SK-N-SH (cell line): ENCODE measurements at regions not wholly inside any gene's neighbourhood (a gene's known extent, or its start where the extent isn't known, plus 50 kb on each side); places are given as distances from the start of the nearest gene placed in this dataset.

Source experiments
- CTCF ChIA-PET: fragments of 300-600, 350-600 bp; formaldehyde crosslinking; extraction: SDS; loops from one replicate; lab custom pipeline; 2021; lab: Yijun Ruan, JAX
- POLR2A ChIA-PET: fragments of 350-600 bp; sonication (Branson Sonifier 250); formaldehyde crosslinking; extraction: SDS; loops from one replicate; lab custom pipeline; 2020; ENCODE audit warnings: antibody characterized with exemption, inconsistent platforms; lab: Yijun Ruan, JAX
- DNase-seq: peaks from one replicate; pipeline ENCODE4 v3.0.0; 2012
- H2AFZ ChIP-seq: fragments of 200-600 bp; sonication (generic); 2 replicates; pipeline ENCODE4 v1.8.1; 2016; ENCODE audit warnings: antibody characterized with exemption, mild to moderate bottlenecking, low read depth
- H3F3A ChIP-seq: fragments of 200-600 bp; sonication (generic); replicated peaks from 2 replicates; pipeline ENCODE3; 2016; ENCODE audit warnings: antibody characterized with exemption, mild to moderate bottlenecking; ENCODE audit not compliant: insufficient read depth
- H3K27ac ChIP-seq, 2 experiments: fragments of 200-500 bp in 1 of 2; fragments of 200-600 bp in 1 of 2; sonication (Bioruptor generic) in 1 of 2; sonication (generic), shearing (Covaris generic) in 1 of 2; 2 replicates each; pipeline versions ENCODE4 v1.5.1 to v1.6.1; 2014 to 2016; ENCODE audit warnings: low read depth in 2 of 2, inconsistent platforms in 1 of 2, low read length in 1 of 2, mild to moderate bottlenecking in 1 of 2, mixed read lengths in 1 of 2
- H3K27me3 ChIP-seq: fragments of 200-600 bp; sonication (generic), shearing (Covaris generic); 2 replicates; pipeline ENCODE4 v1.6.1; 2016; ENCODE audit warnings: mixed run types; ENCODE audit not compliant: insufficient read depth
- H3K36me3 ChIP-seq, 2 experiments: fragments of 200-500 bp in 1 of 2; fragments of 200-600 bp in 1 of 2; sonication (Bioruptor generic) in 1 of 2; sonication (generic) in 1 of 2; replicated peaks in 1 of 2; 2 replicates each; pipeline versions ENCODE3 to v1.5.1; 2014 to 2016; ENCODE audit warnings: low read length in 1 of 2, mild to moderate bottlenecking in 1 of 2; ENCODE audit not compliant: insufficient read depth in 2 of 2, control insufficient read depth in 1 of 2
- H3K4me1 ChIP-seq, 2 experiments: fragments of 200-500 bp in 1 of 2; fragments of 200-600 bp in 1 of 2; sonication (Bioruptor generic) in 1 of 2; sonication (generic), shearing (Covaris generic) in 1 of 2; 2 replicates each; pipeline versions ENCODE4 v1.5.1 to v1.6.1; 2014 to 2016; ENCODE audit warnings: low read depth in 1 of 2, low read length in 1 of 2, mixed run types in 1 of 2; ENCODE audit not compliant: insufficient read depth in 2 of 2, control insufficient read depth in 1 of 2
- H3K4me2 ChIP-seq: fragments of 200-600 bp; sonication (generic), shearing (Covaris generic); 2 replicates; pipeline ENCODE4 v1.6.1; 2017; ENCODE audit warnings: mixed run types
- H3K4me3 ChIP-seq, 2 experiments: fragments of 200-500 bp in 1 of 2; fragments of 200-600 bp in 1 of 2; sonication (Bioruptor generic) in 1 of 2; sonication (generic), shearing (Covaris generic) in 1 of 2; 2 replicates each; pipeline versions ENCODE4 v1.5.1 to v1.8.1; 2014 to 2016; ENCODE audit warnings: low read depth in 2 of 2, inconsistent platforms in 1 of 2, low read length in 1 of 2, mild to moderate bottlenecking in 1 of 2, mixed read lengths in 1 of 2, moderate library complexity in 1 of 2
- H3K79me2 ChIP-seq: fragments of 200-600 bp; sonication (generic); 2 replicates; pipeline ENCODE4 v1.8.1; 2017; ENCODE audit warnings: mild to moderate bottlenecking; ENCODE audit not compliant: insufficient read depth
- H3K9ac ChIP-seq: fragments of 200-600 bp; sonication (generic); 2 replicates; pipeline ENCODE4 v1.6.1; 2017; ENCODE audit warnings: mixed run types
- H3K9me2 ChIP-seq: fragments of 200-600 bp; sonication (generic); 2 replicates; pipeline ENCODE4 v1.6.1; 2017; ENCODE audit warnings: mixed run types
- H3K9me3 ChIP-seq: fragments of 200-600 bp; sonication (generic); 2 replicates; pipeline ENCODE4 v1.6.1; 2017; ENCODE audit warnings: mixed run types, mild to moderate bottlenecking, moderate library complexity
- H4K20me1 ChIP-seq: fragments of 200-600 bp; sonication (generic); 2 replicates; pipeline ENCODE4 v1.6.1; 2017; ENCODE audit warnings: mild to moderate bottlenecking, mixed run types; ENCODE audit not compliant: insufficient read depth
- CHD2 ChIP-seq: fragments of 150-350 bp; IDR thresholded peaks from 2 replicates; pipeline ENCODE4 v1.6.1; 2018; ENCODE audit warnings: low read length; ENCODE audit not compliant: partially characterized antibody
- GABPA ChIP-seq: IDR thresholded peaks from 2 replicates; pipeline ENCODE4 v1.4.0; 2012; ENCODE audit warnings: low read depth, mild to moderate bottlenecking
- JUND ChIP-seq: IDR thresholded peaks from 2 replicates; pipeline ENCODE4 v1.4.0; 2012
- NRF1 ChIP-seq: IDR thresholded peaks from 2 replicates; pipeline ENCODE4 v1.6.1; 2012; ENCODE audit warnings: low read depth, mild to moderate bottlenecking, low read length
- RAD21 ChIP-seq: IDR thresholded peaks from 2 replicates; pipeline ENCODE4 v1.6.1; 2012; ENCODE audit warnings: mild to moderate bottlenecking, low read length
- RFX5 ChIP-seq: IDR thresholded peaks from 2 replicates; pipeline ENCODE4 v1.6.1; 2012; ENCODE audit warnings: mild to moderate bottlenecking, improper control_type of control experiment, low read length
- RXRA ChIP-seq: IDR thresholded peaks from 2 replicates; pipeline ENCODE4 v1.4.0; 2012; ENCODE audit warnings: low read depth, mild to moderate bottlenecking, borderline replicate concordance
- SIN3A ChIP-seq: IDR thresholded peaks from 2 replicates; pipeline ENCODE4 v1.6.1; 2012; ENCODE audit warnings: low read depth, mild to moderate bottlenecking, low read length, moderate library complexity, borderline replicate concordance
- SMC3 ChIP-seq: IDR thresholded peaks from 2 replicates; pipeline ENCODE4 v1.6.1; 2012; ENCODE audit warnings: low read depth, low read length, improper control_type of control experiment
- YY1 ChIP-seq: IDR thresholded peaks from 2 replicates; pipeline ENCODE4 v1.4.0; 2012; ENCODE audit warnings: low read depth, mild to moderate bottlenecking
- WGBS: methylation state at CpG from one replicate; pipeline ENCODE4 v1.1.6; 2017; ENCODE audit warnings: low lambda C conversion rate; 5-methylcytosine and 5-hydroxymethylcytosine counted together
- TF ChIP-seq, protein P1 (sequence below): IDR thresholded peaks from 2 replicates; pipeline ENCODE4 v1.6.1; 2012; ENCODE audit warnings: mild to moderate bottlenecking, low read depth, low read length, moderate library complexity
- TF ChIP-seq, protein P2 (sequence below): IDR thresholded peaks from 2 replicates; pipeline ENCODE4 v1.4.0; 2012; ENCODE audit warnings: low read depth, borderline replicate concordance
- TF ChIP-seq, protein P3 (sequence below): fragments of 150-350 bp; IDR thresholded peaks from 2 replicates; pipeline ENCODE4 v1.6.1; 2016; ENCODE audit warnings: mild to moderate bottlenecking, low read depth, low read length
- TF ChIP-seq, protein P4 (sequence below): fragments of 150-350 bp; IDR thresholded peaks from 2 replicates; pipeline ENCODE4 v1.6.1; 2017; ENCODE audit warnings: antibody characterized with exemption, low read length, low read depth, borderline replicate concordance
- TF ChIP-seq, protein P5 (sequence below): IDR thresholded peaks from 2 replicates; pipeline ENCODE4 v1.4.0; 2012; ENCODE audit warnings: low read depth

DNA sequence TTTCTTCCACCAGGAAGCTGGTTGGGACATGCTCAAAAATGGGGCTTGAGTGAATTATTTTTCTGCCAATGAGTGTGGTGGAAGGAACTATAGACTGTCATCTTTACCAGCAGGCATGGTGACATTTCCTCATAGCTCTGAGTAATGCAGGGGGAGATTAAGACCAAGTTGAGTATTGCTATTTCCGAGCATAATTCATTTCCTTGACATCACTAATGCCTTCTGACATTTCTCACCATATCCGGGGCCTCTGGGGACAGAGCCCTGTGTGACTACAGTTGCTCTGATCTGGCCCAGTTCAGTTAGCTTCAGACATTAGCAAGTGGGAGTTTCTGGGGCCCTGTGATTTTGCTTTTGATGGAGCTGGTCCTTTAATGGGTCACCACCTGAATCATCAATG, 410.4 kb downstream of the MEIS1 start:
- POLR2A ChIA-PET: no interaction called here

More for the DNA sequence above, 410.4 kb downstream of the MEIS1 start:
- H2AFZ ChIP-seq: peak overlapping the region; percentile 62; the same call in 1 of the 2 replicates
- H3K27me3 ChIP-seq: no peaks in the 10 kb centered on the region
- H3K4me1 ChIP-seq: peaks cover 2 to 10% of the 10 kb centered on the region in 2 experiments; a peak in 2 of 4 replicates
- H3K4me2 ChIP-seq: no peak overlapping the region
- H3K27ac ChIP-seq: no peak overlapping the region
- no peaks in the 10 kb centered on the region for H4K20me1 ChIP-seq
- peaks cover 7% of the 10 kb centered on the region for H3F3A ChIP-seq
- H3K9me3 ChIP-seq: no peaks in the 10 kb centered on the region
- TF ChIP-seq, protein P1, sequence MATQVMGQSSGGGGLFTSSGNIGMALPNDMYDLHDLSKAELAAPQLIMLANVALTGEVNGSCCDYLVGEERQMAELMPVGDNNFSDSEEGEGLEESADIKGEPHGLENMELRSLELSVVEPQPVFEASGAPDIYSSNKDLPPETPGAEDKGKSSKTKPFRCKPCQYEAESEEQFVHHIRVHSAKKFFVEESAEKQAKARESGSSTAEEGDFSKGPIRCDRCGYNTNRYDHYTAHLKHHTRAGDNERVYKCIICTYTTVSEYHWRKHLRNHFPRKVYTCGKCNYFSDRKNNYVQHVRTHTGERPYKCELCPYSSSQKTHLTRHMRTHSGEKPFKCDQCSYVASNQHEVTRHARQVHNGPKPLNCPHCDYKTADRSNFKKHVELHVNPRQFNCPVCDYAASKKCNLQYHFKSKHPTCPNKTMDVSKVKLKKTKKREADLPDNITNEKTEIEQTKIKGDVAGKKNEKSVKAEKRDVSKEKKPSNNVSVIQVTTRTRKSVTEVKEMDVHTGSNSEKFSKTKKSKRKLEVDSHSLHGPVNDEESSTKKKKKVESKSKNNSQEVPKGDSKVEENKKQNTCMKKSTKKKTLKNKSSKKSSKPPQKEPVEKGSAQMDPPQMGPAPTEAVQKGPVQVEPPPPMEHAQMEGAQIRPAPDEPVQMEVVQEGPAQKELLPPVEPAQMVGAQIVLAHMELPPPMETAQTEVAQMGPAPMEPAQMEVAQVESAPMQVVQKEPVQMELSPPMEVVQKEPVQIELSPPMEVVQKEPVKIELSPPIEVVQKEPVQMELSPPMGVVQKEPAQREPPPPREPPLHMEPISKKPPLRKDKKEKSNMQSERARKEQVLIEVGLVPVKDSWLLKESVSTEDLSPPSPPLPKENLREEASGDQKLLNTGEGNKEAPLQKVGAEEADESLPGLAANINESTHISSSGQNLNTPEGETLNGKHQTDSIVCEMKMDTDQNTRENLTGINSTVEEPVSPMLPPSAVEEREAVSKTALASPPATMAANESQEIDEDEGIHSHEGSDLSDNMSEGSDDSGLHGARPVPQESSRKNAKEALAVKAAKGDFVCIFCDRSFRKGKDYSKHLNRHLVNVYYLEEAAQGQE: no peak
- TF ChIP-seq YY1: no peak
- TF ChIP-seq JUND: no peak
- TF ChIP-seq RAD21: no peak
- no peak for TF ChIP-seq NRF1
- no peak for TF ChIP-seq GABPA
- no peak for TF ChIP-seq RXRA
- TF ChIP-seq SIN3A: no peak
- TF ChIP-seq, protein P2, sequence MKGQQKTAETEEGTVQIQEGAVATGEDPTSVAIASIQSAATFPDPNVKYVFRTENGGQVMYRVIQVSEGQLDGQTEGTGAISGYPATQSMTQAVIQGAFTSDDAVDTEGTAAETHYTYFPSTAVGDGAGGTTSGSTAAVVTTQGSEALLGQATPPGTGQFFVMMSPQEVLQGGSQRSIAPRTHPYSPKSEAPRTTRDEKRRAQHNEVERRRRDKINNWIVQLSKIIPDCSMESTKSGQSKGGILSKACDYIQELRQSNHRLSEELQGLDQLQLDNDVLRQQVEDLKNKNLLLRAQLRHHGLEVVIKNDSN: no peak
- TF ChIP-seq, protein P3, sequence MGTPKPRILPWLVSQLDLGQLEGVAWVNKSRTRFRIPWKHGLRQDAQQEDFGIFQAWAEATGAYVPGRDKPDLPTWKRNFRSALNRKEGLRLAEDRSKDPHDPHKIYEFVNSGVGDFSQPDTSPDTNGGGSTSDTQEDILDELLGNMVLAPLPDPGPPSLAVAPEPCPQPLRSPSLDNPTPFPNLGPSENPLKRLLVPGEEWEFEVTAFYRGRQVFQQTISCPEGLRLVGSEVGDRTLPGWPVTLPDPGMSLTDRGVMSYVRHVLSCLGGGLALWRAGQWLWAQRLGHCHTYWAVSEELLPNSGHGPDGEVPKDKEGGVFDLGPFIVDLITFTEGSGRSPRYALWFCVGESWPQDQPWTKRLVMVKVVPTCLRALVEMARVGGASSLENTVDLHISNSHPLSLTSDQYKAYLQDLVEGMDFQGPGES: no peak
- no peak for TF ChIP-seq CHD2
- TF ChIP-seq RFX5: no peak
- TF ChIP-seq, protein P4, sequence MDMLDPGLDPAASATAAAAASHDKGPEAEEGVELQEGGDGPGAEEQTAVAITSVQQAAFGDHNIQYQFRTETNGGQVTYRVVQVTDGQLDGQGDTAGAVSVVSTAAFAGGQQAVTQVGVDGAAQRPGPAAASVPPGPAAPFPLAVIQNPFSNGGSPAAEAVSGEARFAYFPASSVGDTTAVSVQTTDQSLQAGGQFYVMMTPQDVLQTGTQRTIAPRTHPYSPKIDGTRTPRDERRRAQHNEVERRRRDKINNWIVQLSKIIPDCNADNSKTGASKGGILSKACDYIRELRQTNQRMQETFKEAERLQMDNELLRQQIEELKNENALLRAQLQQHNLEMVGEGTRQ: no peak
- no peak for TF ChIP-seq SMC3
- TF ChIP-seq, protein P5, sequence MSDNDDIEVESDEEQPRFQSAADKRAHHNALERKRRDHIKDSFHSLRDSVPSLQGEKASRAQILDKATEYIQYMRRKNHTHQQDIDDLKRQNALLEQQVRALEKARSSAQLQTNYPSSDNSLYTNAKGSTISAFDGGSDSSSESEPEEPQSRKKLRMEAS: no peak
- CTCF ChIA-PET: interaction anchor here (0.7 kb wide), 1 partner anchor 42 kb away, joined by 3 read pairs; no protein-coding TSS in a partner anchor
- H3K36me3 ChIP-seq: no peaks in the 10 kb centered on the region
- H3K9ac ChIP-seq: no peak overlapping the region
- H3K9me2 ChIP-seq: no peaks in the 10 kb centered on the region
- H3K4me3 ChIP-seq: no peak overlapping the region
- 48% methylated on average over 2 of the region's 2 CpGs for WGBS
- H3K79me2 ChIP-seq: no peaks in the 10 kb centered on the region
- DNase-seq: no peak
